Mammary epithelial cell (primary cell): ENCODE measurements at regions not wholly inside any gene's neighbourhood (a gene's known extent, or its start where the extent isn't known, plus 50 kb on each side); places are given as distances from the start of the nearest gene placed in this dataset.

Experiments used
- EZH2 ChIP-seq: IDR thresholded peaks from 2 replicates; pipeline ENCODE4 v1.6.1; 2012; ENCODE audit warnings: low read length, inconsistent platforms, borderline replicate concordance
- TF ChIP-seq, protein P1 (sequence below), 2 donors: IDR thresholded peaks in 1 of 2; conservative IDR thresholded peaks in 1 of 2; 2 replicates each; pipeline ENCODE4 v1.5.1; 2011 to 2012; ENCODE audit warnings: inconsistent platforms in 2 of 2, low read length in 2 of 2, mild to moderate bottlenecking in 2 of 2, control low read depth in 1 of 2, low read depth in 1 of 2; ENCODE audit not compliant: insufficient read depth in 1 of 2; ENCODE audit errors: extremely low read depth in 1 of 2

DNA sequence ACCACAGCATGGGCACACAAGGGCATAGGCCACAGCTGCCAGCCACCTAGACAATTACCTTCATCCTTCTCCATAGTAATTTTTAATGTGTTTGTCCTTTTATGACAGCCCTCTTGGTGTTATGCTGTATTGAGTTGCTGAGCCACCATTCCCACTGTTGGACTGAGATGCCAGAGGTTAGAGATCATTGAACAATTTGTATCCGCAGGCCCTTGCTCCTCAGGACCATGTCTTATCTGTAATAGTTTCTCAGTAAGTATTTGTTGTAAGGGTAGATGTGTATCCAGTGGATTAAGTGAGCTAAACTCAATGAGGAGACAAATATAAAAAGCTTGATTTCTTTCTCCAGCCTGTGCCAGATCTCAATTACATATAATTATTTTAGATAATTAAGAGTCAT, 832.8 kb upstream of the ID2 start:
- TF ChIP-seq EZH2, result no peak
- TF ChIP-seq, protein P1, sequence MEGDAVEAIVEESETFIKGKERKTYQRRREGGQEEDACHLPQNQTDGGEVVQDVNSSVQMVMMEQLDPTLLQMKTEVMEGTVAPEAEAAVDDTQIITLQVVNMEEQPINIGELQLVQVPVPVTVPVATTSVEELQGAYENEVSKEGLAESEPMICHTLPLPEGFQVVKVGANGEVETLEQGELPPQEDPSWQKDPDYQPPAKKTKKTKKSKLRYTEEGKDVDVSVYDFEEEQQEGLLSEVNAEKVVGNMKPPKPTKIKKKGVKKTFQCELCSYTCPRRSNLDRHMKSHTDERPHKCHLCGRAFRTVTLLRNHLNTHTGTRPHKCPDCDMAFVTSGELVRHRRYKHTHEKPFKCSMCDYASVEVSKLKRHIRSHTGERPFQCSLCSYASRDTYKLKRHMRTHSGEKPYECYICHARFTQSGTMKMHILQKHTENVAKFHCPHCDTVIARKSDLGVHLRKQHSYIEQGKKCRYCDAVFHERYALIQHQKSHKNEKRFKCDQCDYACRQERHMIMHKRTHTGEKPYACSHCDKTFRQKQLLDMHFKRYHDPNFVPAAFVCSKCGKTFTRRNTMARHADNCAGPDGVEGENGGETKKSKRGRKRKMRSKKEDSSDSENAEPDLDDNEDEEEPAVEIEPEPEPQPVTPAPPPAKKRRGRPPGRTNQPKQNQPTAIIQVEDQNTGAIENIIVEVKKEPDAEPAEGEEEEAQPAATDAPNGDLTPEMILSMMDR (conservative IDR thresholded peaks at IDR 0.05 in 1 of 2, IDR thresholded peaks at IDR 0.05 in 1 of 2; ENCODE audit: extremely low read depth in 1 of 2, insufficient read depth in 1 of 2, low read depth in 1 of 2, low read length in 2 of 2), result no peak
